ENCODE measurements at regions not wholly inside any gene's neighbourhood (a gene's known extent, or its start where the extent isn't known, plus 50 kb on each side); places are given as distances from the start of the nearest gene placed in this dataset.

- TF ChIP-seq SRF (IDR thresholded peaks at IDR 0.05; ENCODE audit: low read depth, low read length) (no peak), HDAC2 (IDR thresholded peaks at IDR 0.05; ENCODE audit: borderline replicate concordance in 1 of 2, low read depth in 2 of 2, low read length in 2 of 2) (no peak), RFX5 (IDR thresholded peaks at IDR 0.05; ENCODE audit: borderline replicate concordance, low read depth, low read length) (no peak), POLR2AphosphoS5 (IDR thresholded peaks at IDR 0.05; ENCODE audit: low read depth, low read length) (no peak), PHF8 (conservative IDR thresholded peaks at IDR 0.05; ENCODE audit: low read depth, low read length) (no peak), YY1 (IDR thresholded peaks at IDR 0.05; ENCODE audit: low read depth, low read length) (no peak)
Observed at GRCh38 chr6:68134796-68135195, 500.3 kb upstream of the ADGRB3 start (continued).

All from H1 (cell line).